NCI-H345 (cell line): ENCODE measurements at regions not wholly inside any gene's neighbourhood (a gene's known extent, or its start where the extent isn't known, plus 50 kb on each side); places are given as distances from the start of the nearest gene placed in this dataset.
"Not testable (repeated sequence)": the region's sequence is repeated elsewhere in the genome, so short reads cannot be mapped to it uniquely, and the experiment has no call there.

Experiments
- DNase-seq: peaks from one replicate; lab custom pipeline; 2025; lab: John Stamatoyannopoulos, UW

GRCh38 chr5:100697970-100698369 is 162.8 kb downstream of the FAM174A start:
- no peak for DNase-seq

GRCh38 chr5:100706776-100707175 is 171.6 kb downstream of the FAM174A start:
- no peak for DNase-seq

- peak; percentile 22 for DNase-seq
Observed at GRCh38 chr5:100708645-100709171, 173.5 kb downstream of the FAM174A start.

GRCh38 chr5:100709771-100710170 is 174.6 kb downstream of the FAM174A start:
- no peak for DNase-seq

GRCh38 chr5:100714780-100715179 is 179.6 kb downstream of the FAM174A start:
- DNase-seq = not testable (repeated sequence)

- no peak for DNase-seq
Observed at GRCh38 chr5:100722657-100723056, 180.4 kb downstream of the ST8SIA4 start.

- DNase-seq = no peak
Observed at GRCh38 chr5:100723229-100723628, 179.9 kb downstream of the ST8SIA4 start.

GRCh38 chr5:100726116-100726515 is 177.0 kb downstream of the ST8SIA4 start:
- no peak for DNase-seq

GRCh38 chr5:100731768-100732167 is 171.3 kb downstream of the ST8SIA4 start:
- DNase-seq = no peak

GRCh38 chr5:100746730-100747129 is 156.4 kb downstream of the ST8SIA4 start:
- no peak for DNase-seq

GRCh38 chr5:100749771-100750284 is 153.3 kb downstream of the ST8SIA4 start:
- no peak for DNase-seq

- DNase-seq = no peak
Observed at GRCh38 chr5:100755435-100755834, 147.6 kb downstream of the ST8SIA4 start.
